ENCODE measurements at regions not wholly inside any gene's neighbourhood (a gene's known extent, or its start where the extent isn't known, plus 50 kb on each side); places are given as distances from the start of the nearest gene placed in this dataset.

- no peak for DNase-seq (ENCODE audit: low spot score)
These were observed 454.5 kb downstream of the ADAMTS20 start for GRCh38 chr12:43097471-43097870.

- DNase-seq (ENCODE audit: low spot score): no peak
These were observed 456.2 kb downstream of the ADAMTS20 start for GRCh38 chr12:43095669-43096280.

GRCh38 chr12:43094886-43095575, 457.0 kb downstream of the ADAMTS20 start:
- DNase-seq (ENCODE audit: low spot score): no peak

GRCh38 chr12:43090981-43091380, 461.0 kb downstream of the ADAMTS20 start:
- no peak for DNase-seq (ENCODE audit: low spot score)

- no peak for DNase-seq (ENCODE audit: low spot score)
These were observed 464.6 kb downstream of the ADAMTS20 start for GRCh38 chr12:43087195-43088091.

GRCh38 chr12:43079476-43079875, 472.5 kb downstream of the ADAMTS20 start:
- no peak for DNase-seq (ENCODE audit: low spot score)

GRCh38 chr12:43078976-43079375, 473.0 kb downstream of the ADAMTS20 start:
- DNase-seq (ENCODE audit: low spot score): no peak

- DNase-seq (ENCODE audit: low spot score): no peak
These were observed 479.6 kb downstream of the ADAMTS20 start for GRCh38 chr12:43072431-43072830.

GRCh38 chr12:43069768-43070221, 480.2 kb upstream of the PRICKLE1 start:
- no peak for DNase-seq (ENCODE audit: low spot score)

- no peak for DNase-seq (ENCODE audit: low spot score)
These were observed 476.9 kb upstream of the PRICKLE1 start for GRCh38 chr12:43066471-43066870.

GRCh38 chr12:43063650-43064049, 474.1 kb upstream of the PRICKLE1 start:
- DNase-seq (ENCODE audit: low spot score): peak; percentile 34

GRCh38 chr12:43062201-43062895, 472.8 kb upstream of the PRICKLE1 start:
- no peak for DNase-seq (ENCODE audit: low spot score)

GRCh38 chr12:43060742-43061141, 471.2 kb upstream of the PRICKLE1 start:
- no peak for DNase-seq (ENCODE audit: low spot score)

GRCh38 chr12:43058616-43059015, 469.1 kb upstream of the PRICKLE1 start:
- DNase-seq (ENCODE audit: low spot score): no peak

- DNase-seq (ENCODE audit: low spot score): no peak
These were observed 468.0 kb upstream of the PRICKLE1 start for GRCh38 chr12:43057566-43057965.

GRCh38 chr12:43054085-43054484, 464.5 kb upstream of the PRICKLE1 start:
- no peak for DNase-seq (ENCODE audit: low spot score)

- no peak for DNase-seq (ENCODE audit: low spot score)
These were observed 462.9 kb upstream of the PRICKLE1 start for GRCh38 chr12:43052441-43052840.

- no peak for DNase-seq (ENCODE audit: low spot score)
These were observed 454.7 kb upstream of the PRICKLE1 start for GRCh38 chr12:43044241-43044640.

- DNase-seq (ENCODE audit: low spot score): no peak
These were observed 449.4 kb upstream of the PRICKLE1 start for GRCh38 chr12:43038991-43039390.

GRCh38 chr12:43029971-43030370, 440.4 kb upstream of the PRICKLE1 start:
- DNase-seq (ENCODE audit: low spot score): no peak

GRCh38 chr12:43028826-43029225, 439.3 kb upstream of the PRICKLE1 start:
- DNase-seq (ENCODE audit: low spot score): no peak

- no peak for DNase-seq (ENCODE audit: low spot score)
These were observed 433.3 kb upstream of the PRICKLE1 start for GRCh38 chr12:43022838-43023237.

Data from AG08395 (cell line).